ENCODE measurements at regions not wholly inside any gene's neighbourhood (a gene's known extent, or its start where the extent isn't known, plus 50 kb on each side); places are given as distances from the start of the nearest gene placed in this dataset.

- TF ChIP-seq CTCF (IDR thresholded peaks at IDR 0.05; ENCODE audit: control extremely low read depth in 1 of 3, insufficient read depth in 1 of 3, low read depth in 1 of 3, low read length in 3 of 3) = no peak
- TF ChIP-seq POLR2A (IDR thresholded peaks at IDR 0.05; ENCODE audit: control extremely low read depth in 1 of 2, low read depth in 2 of 2, low read length in 2 of 2) = no peak
- no peak for TF ChIP-seq EZH2 (IDR thresholded peaks at IDR 0.05; ENCODE audit: low read depth, low read length, severe bottlenecking)
- no peak for TF ChIP-seq TAF7 (optimal IDR thresholded peaks at IDR 0.05; ENCODE audit: borderline replicate concordance, low read depth, low read length)
- TF ChIP-seq KDM1A (IDR thresholded peaks at IDR 0.05; ENCODE audit: borderline replicate concordance, low read length) = no peak
- no peak for TF ChIP-seq MAX (IDR thresholded peaks at IDR 0.05)
- TF ChIP-seq SRF (IDR thresholded peaks at IDR 0.05; ENCODE audit: low read depth, low read length) = no peak
- no peak for TF ChIP-seq ZNF274 (IDR thresholded peaks at IDR 0.05; ENCODE audit: borderline replicate concordance, extremely low read depth, low read length)
- TF ChIP-seq EGR1 (IDR thresholded peaks at IDR 0.05; ENCODE audit: borderline replicate concordance, low read depth, low read length) = no peak
- 0 out of 2 replicates have a peak, but pooled peaks have one; percentile 50 for TF ChIP-seq TCF12 (IDR thresholded peaks at IDR 0.05; ENCODE audit: low read depth, low read length)
- TF ChIP-seq ATF2 (IDR thresholded peaks at IDR 0.05; ENCODE audit: low read length) = peak; percentile 63; the same call in 1 of the 2 replicates
- no peak for TF ChIP-seq CHD2 (IDR thresholded peaks at IDR 0.05; ENCODE audit: low read length)
- no peak for TF ChIP-seq ASH2L (IDR thresholded peaks at IDR 0.05; ENCODE audit: low read length)
- TF ChIP-seq POLR2AphosphoS5 (IDR thresholded peaks at IDR 0.05; ENCODE audit: low read depth, low read length) = no peak
These were observed 331.9 kb downstream of the CDH19 start for GRCh38 chr18:66271962-66272361.
